Sciatic nerve (tissue), 2 donors: ENCODE measurements at regions not wholly inside any gene's neighbourhood (a gene's known extent, or its start where the extent isn't known, plus 50 kb on each side); places are given as distances from the start of the nearest gene placed in this dataset.

Experiments
- ATAC-seq: fragments of 200-7000 bp; cut with Tn5 transposase; one replicate; pipeline ENCODE4 v1.9.1; 2020; ENCODE audit warnings: mild to moderate bottlenecking, moderate library complexity
- DNase-seq: peaks from one replicate; pipeline ENCODE4 v3.0.0-alpha.2; 2020; ENCODE audit warnings: low spot score
- intact Hi-C: fragments of 100-400 bp; cut with DNase I; formaldehyde crosslinking; loops from one replicate; pipeline ENCODE4 v1.14.2; 2022
- donor health status: DM: no; HTN: no; CAD: no.
- donor health status: DM: no; HTN: no; CAD: no.

- ATAC-seq, result no peak
- DNase-seq, result no peak
- intact Hi-C loops, result no loop called here
These were observed 231.2 kb downstream of the NHLRC3 start for GRCh38 chr13:39269411-39269810.

GRCh38 chr13:39272994-39273393, 234.7 kb downstream of the NHLRC3 start:
- DNase-seq, result no peak
- intact Hi-C loops, result no loop called here
- no peak for ATAC-seq

GRCh38 chr13:39273953-39274738, 235.9 kb downstream of the NHLRC3 start:
- intact Hi-C loops, result no loop called here
- DNase-seq (no peak), ATAC-seq (peak; percentile 30)

- no peak for DNase-seq
- ATAC-seq, result no peak
- intact Hi-C loops, result no loop called here
These were observed 236.6 kb downstream of the NHLRC3 start for GRCh38 chr13:39274739-39275325.

GRCh38 chr13:39279077-39279476, 240.8 kb downstream of the NHLRC3 start:
- DNase-seq, result no peak
- no peak for ATAC-seq
- intact Hi-C loops, result no loop called here

GRCh38 chr13:39281539-39282150, 243.4 kb downstream of the NHLRC3 start:
- DNase-seq (no peak), ATAC-seq (peak; percentile 48)
- intact Hi-C loops, result no loop called here

GRCh38 chr13:39282400-39282972, 244.2 kb downstream of the NHLRC3 start:
- no peak for ATAC-seq
- intact Hi-C loops, result no loop called here

GRCh38 chr13:39283072-39283471, 244.8 kb downstream of the NHLRC3 start:
- DNase-seq (no peak), ATAC-seq (no peak)
- intact Hi-C loops, result no loop called here

More at GRCh38 chr13:39282400-39282972, 244.2 kb downstream of the NHLRC3 start:
- no peak for DNase-seq

- intact Hi-C loops, result no loop called here
- ATAC-seq (peak; percentile 68), DNase-seq (no peak)
These were observed 246.6 kb downstream of the NHLRC3 start for GRCh38 chr13:39284801-39285388.
